Activated CD4-positive, CD25-positive, alpha-beta regulatory T cell treated with anti-CD3 and anti-CD28 coated beads, Interleukin-2, amount 50 U/mL, for 16 hours (primary cell): ENCODE measurements at regions not wholly inside any gene's neighbourhood (a gene's known extent, or its start where the extent isn't known, plus 50 kb on each side); places are given as distances from the start of the nearest gene placed in this dataset.

Experiments used
- DNase-seq: peaks from one replicate; pipeline ENCODE4 v3.0.0-alpha.2; 2020; ENCODE audit warnings: low read depth, low spot score

- DNase-seq: no peak
Measured at GRCh38 chr5:68431186-68431585, 215.6 kb downstream of the PIK3R1 start.

GRCh38 chr5:68431601-68432337 lies 216.2 kb downstream of the PIK3R1 start:
- DNase-seq: no peak

- no peak for DNase-seq
Measured at GRCh38 chr5:68432682-68433081, 217.1 kb downstream of the PIK3R1 start.

- DNase-seq: no peak
Measured at GRCh38 chr5:68433526-68433922, 218.0 kb downstream of the PIK3R1 start.

GRCh38 chr5:68433923-68434879 lies 218.6 kb downstream of the PIK3R1 start:
- DNase-seq: peak; percentile 74

GRCh38 chr5:68435611-68436010 lies 220.1 kb downstream of the PIK3R1 start:
- DNase-seq: no peak

GRCh38 chr5:68436686-68437520 lies 221.3 kb downstream of the PIK3R1 start:
- no peak for DNase-seq

- no peak for DNase-seq
Measured at GRCh38 chr5:68438876-68439275, 223.3 kb downstream of the PIK3R1 start.

- DNase-seq: no peak
Measured at GRCh38 chr5:68440245-68440644, 224.7 kb downstream of the PIK3R1 start.

GRCh38 chr5:68440651-68441050 lies 225.1 kb downstream of the PIK3R1 start:
- no peak for DNase-seq

GRCh38 chr5:68441309-68442073 lies 225.9 kb downstream of the PIK3R1 start:
- DNase-seq: no peak

GRCh38 chr5:68443091-68443490 lies 227.5 kb downstream of the PIK3R1 start:
- DNase-seq: no peak

GRCh38 chr5:68444048-68444447 lies 228.5 kb downstream of the PIK3R1 start:
- DNase-seq: no peak

- DNase-seq: no peak
Measured at GRCh38 chr5:68444833-68445232, 229.3 kb downstream of the PIK3R1 start.

GRCh38 chr5:68445257-68446069 lies 229.9 kb downstream of the PIK3R1 start:
- no peak for DNase-seq

GRCh38 chr5:68446070-68446357 lies 230.5 kb downstream of the PIK3R1 start:
- DNase-seq: no peak

- no peak for DNase-seq
Measured at GRCh38 chr5:68446487-68446894, 230.9 kb downstream of the PIK3R1 start.

GRCh38 chr5:68447136-68447929 lies 231.8 kb downstream of the PIK3R1 start:
- no peak for DNase-seq

GRCh38 chr5:68449380-68449779 lies 233.8 kb downstream of the PIK3R1 start:
- DNase-seq: no peak
